OCI-LY1 (cell line): ENCODE measurements at regions not wholly inside any gene's neighbourhood (a gene's known extent, or its start where the extent isn't known, plus 50 kb on each side); places are given as distances from the start of the nearest gene placed in this dataset.

Source experiments
- CTCF ChIP-seq: fragments of 200-600 bp; sonication (generic), shearing (Covaris generic); IDR thresholded peaks from 2 replicates; pipeline ENCODE4 v1.5.1; 2017; ENCODE audit warnings: mild to moderate bottlenecking, antibody characterized with exemption, low read length, moderate library complexity, mixed read lengths
- EZH2 ChIP-seq: fragments of 200-600 bp; sonication (generic), shearing (Covaris generic); IDR thresholded peaks from 2 replicates; pipeline ENCODE4 v1.8.0; 2017; ENCODE audit warnings: borderline replicate concordance, mixed run types, mild to moderate bottlenecking, antibody characterized with exemption, low read length, moderate library complexity, mixed read lengths

DNA sequence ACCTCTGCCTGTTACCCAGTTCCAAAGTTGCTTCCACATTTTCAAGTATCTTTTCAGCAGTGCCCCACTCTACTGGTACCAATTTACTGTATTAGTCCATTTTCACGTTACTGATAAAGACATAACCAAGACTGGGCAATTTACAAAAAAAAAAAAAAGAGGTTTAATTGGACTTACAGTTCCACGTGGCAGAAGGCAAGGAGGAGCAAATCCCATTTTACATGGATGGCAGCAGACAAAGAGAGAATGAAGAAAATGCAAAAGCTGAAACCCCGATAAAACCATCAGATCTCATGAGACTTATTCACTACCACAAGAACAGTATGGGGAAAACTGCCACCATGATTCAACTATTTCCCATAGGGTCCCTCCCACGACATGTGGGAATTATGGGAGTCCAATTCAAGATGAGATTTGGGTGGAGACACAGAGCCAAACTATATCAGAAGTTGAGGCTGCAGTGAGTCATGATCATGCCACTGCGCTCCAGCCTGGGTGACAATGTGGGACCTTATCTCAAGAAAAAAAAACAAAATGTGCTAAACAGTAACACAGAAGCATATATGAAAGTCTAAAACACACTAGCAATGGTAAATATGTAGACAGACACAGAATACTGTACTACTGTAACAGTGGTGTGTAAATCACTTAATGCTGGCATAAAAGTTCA, 190.3 kb upstream of the ZC3H12C start:
- TF ChIP-seq CTCF: no peak
- no peak for TF ChIP-seq EZH2
